PC-3 (cell line): ENCODE measurements at regions not wholly inside any gene's neighbourhood (a gene's known extent, or its start where the extent isn't known, plus 50 kb on each side); places are given as distances from the start of the nearest gene placed in this dataset.

ENCODE experiments used
- ATAC-seq: fragments of 200-7000 bp; cut with Tn5 transposase; 2 replicates; pipeline ENCODE4 v1.9.1; 2020; ENCODE audit warnings: mild to moderate bottlenecking, moderate library complexity
- BruUV-seq: library from RNA; stranded (reverse); fragments of 400-500 nt; replicated peaks from 2 replicates; lab custom pipeline; 2021; lab: Mats Ljungman, UMichigan
- CTCF ChIA-PET: fragments of 300-600 bp; sonication (Branson Sonifier 250); formaldehyde crosslinking; loops from one replicate; lab custom pipeline; 2022; ENCODE audit warnings: antibody characterized with exemption; lab: Charles Lee
- POLR2A ChIA-PET: fragments of 300-600 bp; sonication (Branson Sonifier 250); formaldehyde crosslinking; loops from one replicate; lab custom pipeline; 2022; ENCODE audit warnings: antibody characterized with exemption; ENCODE audit not compliant: unreplicated experiment; lab: Charles Lee
- DNase-seq: peaks from one replicate; pipeline ENCODE4 v3.0.0-alpha.2; 2015
- H2AFZ ChIP-seq: fragments of 300-600 bp; sonication (generic); 2 replicates; pipeline ENCODE4 v1.6.0; 2016; ENCODE audit warnings: antibody characterized with exemption, low read length
- H3F3A ChIP-seq: fragments of 300-600 bp; sonication (generic); one replicate; pipeline ENCODE4 v1.6.0; 2017; ENCODE audit warnings: antibody characterized with exemption, low read length, control low read depth, mild to moderate bottlenecking; ENCODE audit not compliant: unreplicated experiment
- H3K27ac ChIP-seq: fragments of 300-600 bp; sonication (generic); 2 replicates; pipeline ENCODE4 v1.5.1; 2016; ENCODE audit warnings: mild to moderate bottlenecking, low read length
- H3K27me3 ChIP-seq: fragments of 300-600 bp; sonication (generic); 2 replicates; pipeline ENCODE4 v1.6.1; 2016; ENCODE audit warnings: low read length, mixed read lengths
- H3K36me3 ChIP-seq: fragments of 300-600 bp; sonication (generic); 2 replicates; pipeline ENCODE4 v1.6.1; 2016; ENCODE audit warnings: low read depth, mixed run types, low read length, mixed read lengths
- H3K4me1 ChIP-seq: fragments of 300-600 bp; sonication (generic); 2 replicates; pipeline ENCODE4 v1.5.1; 2016; ENCODE audit warnings: low read length; ENCODE audit not compliant: insufficient read depth
- H3K4me2 ChIP-seq: fragments of 300-600 bp; sonication (generic); 2 replicates; pipeline ENCODE4 v1.6.0; 2016; ENCODE audit warnings: low read length
- H3K4me3 ChIP-seq: fragments of 300-600 bp; sonication (generic); 2 replicates; pipeline ENCODE4 v1.5.1; 2016; ENCODE audit warnings: mild to moderate bottlenecking, low read length, mixed read lengths
- H3K79me2 ChIP-seq: fragments of 300-600 bp; sonication (generic); 2 replicates; pipeline ENCODE4 v1.6.1; 2017; ENCODE audit warnings: low read length, mixed read lengths
- H3K9ac ChIP-seq: fragments of 300-600 bp; sonication (generic); 2 replicates; pipeline ENCODE4 v1.6.0; 2016; ENCODE audit warnings: mild to moderate bottlenecking, low read length
- H3K9me2 ChIP-seq: fragments of 300-600 bp; sonication (generic); replicated peaks from 2 replicates; pipeline ENCODE4 v1.6.1; 2016; ENCODE audit warnings: mixed run types, low read length, mixed read lengths
- H3K9me3 ChIP-seq: fragments of 300-600 bp; sonication (generic); 2 replicates; pipeline ENCODE4 v1.6.1; 2016; ENCODE audit warnings: low read length, mixed read lengths
- H4K20me1 ChIP-seq: fragments of 300-600 bp; sonication (generic); 2 replicates; pipeline ENCODE4 v1.6.1; 2016; ENCODE audit warnings: low read length, mixed read lengths
- CTCF ChIP-seq: fragments of 300-600 bp; sonication (generic); conservative IDR thresholded peaks from 2 replicates; pipeline ENCODE4 v1.5.1; 2017; ENCODE audit warnings: antibody characterized with exemption, low read depth, mild to moderate bottlenecking, low read length
- EZH2 ChIP-seq: fragments of 300-600 bp; sonication (generic); IDR thresholded peaks from one replicate; pipeline ENCODE4 v1.6.1; 2017; ENCODE audit warnings: antibody characterized with exemption, mild to moderate bottlenecking, low read length; ENCODE audit not compliant: unreplicated experiment
- EZH2phosphoT487 ChIP-seq: fragments of 300-600 bp; sonication (generic); IDR thresholded peaks from 2 replicates; pipeline ENCODE4 v1.6.1; 2018; ENCODE audit warnings: mild to moderate bottlenecking, antibody characterized with exemption, low read length, borderline replicate concordance
- intact Hi-C: fragments of 100-400 bp; cut with micrococcal nuclease; formaldehyde crosslinking; loops from 2 replicates; pipeline ENCODE4 v1.9.0; 2023

DNA sequence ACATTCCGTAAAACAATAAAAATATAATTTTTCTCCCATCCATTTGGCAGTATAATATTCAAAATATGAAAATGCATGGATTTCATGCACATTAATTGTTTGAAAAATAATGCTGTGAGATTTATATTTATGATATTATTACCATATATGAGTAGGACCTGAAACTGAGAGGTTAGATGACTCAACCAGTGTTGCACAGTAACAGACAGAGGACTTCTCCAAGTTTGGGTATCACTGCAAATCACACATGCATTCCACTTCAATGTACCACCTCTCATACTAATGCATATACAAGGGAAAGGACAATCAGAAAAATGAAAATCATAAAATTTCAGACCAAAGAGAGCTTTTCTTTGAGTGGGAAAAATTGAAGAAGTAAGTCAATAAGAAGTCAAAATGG lies 269.5 kb downstream of the SOCS6 start:
- H2AFZ ChIP-seq = no peak overlapping the region
- H3F3A ChIP-seq = no peaks in the 10 kb centered on the region
- peaks cover 3% of the 10 kb centered on the region; the same call in 1 of the 2 replicates for H3K27me3 ChIP-seq
- H3K4me2 ChIP-seq = no peak overlapping the region
- H3K9ac ChIP-seq = no peak overlapping the region
- no peaks in the 10 kb centered on the region for H3K36me3 ChIP-seq
- H4K20me1 ChIP-seq = no peaks in the 10 kb centered on the region
- CTCF ChIA-PET = no interaction called here
- no peak for ATAC-seq
- H3K4me1 ChIP-seq = no peaks in the 10 kb centered on the region
- intact Hi-C loops = no loop called here
- no peak for DNase-seq
- POLR2A ChIA-PET = no interaction called here
- no peaks in the 10 kb centered on the region for H3K9me3 ChIP-seq
- no peak overlapping the region for H3K27ac ChIP-seq
- H3K9me2 ChIP-seq = no peaks in the 10 kb centered on the region
- H3K79me2 ChIP-seq = no peaks in the 10 kb centered on the region
- H3K4me3 ChIP-seq = no peak overlapping the region
- no TSS peak for BruUV-seq
- TF ChIP-seq EZH2phosphoT487 = no peak
- no peak for TF ChIP-seq CTCF
- no peak for TF ChIP-seq EZH2

GRCh38 chr18:70554854-70555445 lies 266.1 kb downstream of the SOCS6 start:
- DNase-seq (no peak), ATAC-seq (no peak)
- BruUV-seq = no TSS peak
- H4K20me1 ChIP-seq = no peaks in the 10 kb centered on the region
- TF ChIP-seq CTCF (no peak), EZH2phosphoT487 (no peak), EZH2 (no peak)
- no peaks in the 10 kb centered on the region for H3K9me2 ChIP-seq
- H3K27me3 ChIP-seq = peaks cover 7% of the 10 kb centered on the region; the same call in 1 of the 2 replicates
- CTCF ChIA-PET = no interaction called here
- POLR2A ChIA-PET = no interaction called here
- H3K9ac ChIP-seq = no peak overlapping the region
- H2AFZ ChIP-seq = no peak overlapping the region
- H3K9me3 ChIP-seq = no peaks in the 10 kb centered on the region
- H3K36me3 ChIP-seq = no peaks in the 10 kb centered on the region
- H3K4me2 ChIP-seq = no peak overlapping the region
- no peak overlapping the region for H3K4me3 ChIP-seq
- H3F3A ChIP-seq = no peaks in the 10 kb centered on the region
- no peaks in the 10 kb centered on the region for H3K4me1 ChIP-seq
- intact Hi-C loops = no loop called here
- H3K79me2 ChIP-seq = no peaks in the 10 kb centered on the region
- no peak overlapping the region for H3K27ac ChIP-seq

GRCh38 chr18:70553936-70554260 lies 265.1 kb downstream of the SOCS6 start:
- DNase-seq (no peak), ATAC-seq (no peak)
- peaks cover 13% of the 10 kb centered on the region; the same call in 1 of the 2 replicates for H3K27me3 ChIP-seq
- H3K9ac ChIP-seq = no peak overlapping the region
- intact Hi-C loops = no loop called here
- H3K4me2 ChIP-seq = no peak overlapping the region
- H3K36me3 ChIP-seq = no peaks in the 10 kb centered on the region
- ChIA-PET CTCF (no interaction called here), POLR2A (no interaction called here)
- BruUV-seq = no TSS peak
- no peaks in the 10 kb centered on the region for H3K9me3 ChIP-seq
- H3K27ac ChIP-seq = no peak overlapping the region
- no peaks in the 10 kb centered on the region for H4K20me1 ChIP-seq
- H3K4me3 ChIP-seq = no peak overlapping the region
- H3K79me2 ChIP-seq = no peaks in the 10 kb centered on the region
- no peaks in the 10 kb centered on the region for H3K4me1 ChIP-seq
- H2AFZ ChIP-seq = no peak overlapping the region
- no peaks in the 10 kb centered on the region for H3F3A ChIP-seq
- TF ChIP-seq CTCF = no peak
- TF ChIP-seq EZH2phosphoT487 = no peak
- TF ChIP-seq EZH2 = no peak
- no peaks in the 10 kb centered on the region for H3K9me2 ChIP-seq
